HG02588 (cell line): ENCODE measurements at regions not wholly inside any gene's neighbourhood (a gene's known extent, or its start where the extent isn't known, plus 50 kb on each side); places are given as distances from the start of the nearest gene placed in this dataset.
"Not testable (repeated sequence)": the region's sequence is repeated elsewhere in the genome, so short reads cannot be mapped to it uniquely, and the experiment has no call there.

Experiments
- ATAC-seq: cut with Tn5 transposase; IDR thresholded peaks from one replicate; pipeline ENCODE4 v1.9.1; 2021; ENCODE audit warnings: mild to moderate bottlenecking, moderate library complexity; ENCODE audit not compliant: unreplicated experiment

DNA sequence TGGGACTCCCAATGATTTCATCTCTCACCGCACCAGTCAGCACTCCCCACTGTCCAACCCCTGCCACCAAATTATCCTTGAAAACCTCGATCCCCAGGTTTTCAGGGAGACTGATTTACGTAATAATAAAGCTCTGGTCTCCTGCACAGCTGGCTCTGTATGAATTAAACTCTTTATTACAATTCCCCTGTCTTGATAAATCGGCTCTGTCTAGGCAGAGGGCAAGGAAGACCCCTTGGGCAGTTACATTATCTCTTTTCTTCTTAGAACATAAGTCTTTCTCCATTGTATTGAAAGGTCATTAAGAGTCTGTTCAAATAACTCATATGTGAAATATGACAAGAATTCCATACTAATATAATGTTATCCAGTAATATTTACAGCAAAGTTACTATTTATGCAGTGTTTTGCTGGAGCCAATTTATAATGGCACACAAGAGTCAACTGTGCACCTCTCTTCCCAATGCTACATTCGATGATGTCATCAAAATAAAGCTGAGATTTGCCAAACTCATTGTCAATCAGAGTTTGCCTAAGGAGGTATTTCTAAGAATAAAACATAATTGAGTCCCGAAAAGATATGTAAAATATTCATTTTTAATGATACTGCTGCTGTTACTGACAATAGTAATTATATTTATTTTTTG is 1297.2 kb upstream of the LRRTM3 start:
- no peak for ATAC-seq

DNA sequence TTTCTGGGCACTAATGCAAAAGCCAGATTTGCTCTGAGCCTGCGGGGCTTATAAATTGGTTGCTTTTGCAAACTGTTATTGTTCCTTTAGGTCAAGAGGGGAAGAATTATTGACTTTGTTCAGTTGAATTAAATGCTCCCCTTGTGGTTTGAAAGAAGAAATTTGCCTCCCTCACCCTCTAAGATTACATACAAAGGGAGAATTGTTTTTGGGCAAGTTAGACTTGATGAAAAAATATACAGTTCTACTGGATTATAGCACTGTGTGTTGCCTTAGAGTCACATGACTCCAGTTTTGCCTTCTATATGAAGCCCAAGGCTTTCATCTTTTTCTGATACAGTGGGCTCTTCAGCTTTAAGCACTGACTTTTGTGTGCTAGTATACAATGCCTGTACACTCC is 1265.8 kb upstream of the LRRTM3 start:
- ATAC-seq = no peak

DNA sequence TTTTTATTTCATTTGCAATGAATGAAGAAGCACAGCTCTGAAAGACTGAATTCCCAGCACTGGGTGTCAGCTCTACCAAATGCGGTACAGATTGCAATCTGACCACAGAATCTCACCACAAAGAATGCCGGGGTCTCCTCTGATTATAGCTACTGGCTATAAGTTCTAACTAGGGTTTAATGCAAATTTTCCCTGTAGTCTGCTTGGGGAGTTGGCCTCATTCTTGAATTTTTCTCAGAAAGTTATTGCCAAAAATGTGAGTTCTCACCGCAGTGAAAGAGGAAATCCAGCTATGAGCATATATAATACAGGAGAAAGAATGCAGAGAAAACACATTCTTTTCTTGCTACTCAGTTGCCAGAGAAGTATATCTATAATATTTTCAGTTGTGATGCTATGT is 1255.7 kb upstream of the LRRTM3 start:
- ATAC-seq = no peak

GRCh38 chr10:65670596-65670995 is 1255.2 kb upstream of the LRRTM3 start:
- not testable (repeated sequence) for ATAC-seq

DNA sequence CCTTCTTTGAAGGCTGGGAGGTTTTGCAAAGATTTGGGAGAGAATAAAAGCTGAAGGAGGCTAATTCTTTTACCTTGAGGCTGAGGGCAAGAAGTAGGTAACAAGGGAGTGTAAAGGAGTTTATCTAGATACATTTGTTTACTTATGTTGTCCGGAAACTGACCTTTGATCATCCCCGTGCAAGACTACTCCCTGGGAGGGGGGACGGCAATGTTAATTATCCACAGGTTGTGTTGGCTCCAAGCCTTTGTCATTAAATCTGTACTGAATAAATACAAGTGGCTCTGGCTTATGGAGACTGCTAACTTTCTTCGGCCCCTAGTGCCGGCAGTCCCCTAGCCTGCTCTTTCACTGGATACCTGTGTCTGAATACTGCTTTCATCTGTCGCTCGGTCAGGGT is 1250.6 kb upstream of the LRRTM3 start:
- ATAC-seq = no peak

- ATAC-seq = no peak
Observed at GRCh38 chr10:65684896-65685295, 1240.9 kb upstream of the LRRTM3 start.

- ATAC-seq = no peak
Observed at GRCh38 chr10:65701168-65701776, 1224.6 kb upstream of the LRRTM3 start.

DNA sequence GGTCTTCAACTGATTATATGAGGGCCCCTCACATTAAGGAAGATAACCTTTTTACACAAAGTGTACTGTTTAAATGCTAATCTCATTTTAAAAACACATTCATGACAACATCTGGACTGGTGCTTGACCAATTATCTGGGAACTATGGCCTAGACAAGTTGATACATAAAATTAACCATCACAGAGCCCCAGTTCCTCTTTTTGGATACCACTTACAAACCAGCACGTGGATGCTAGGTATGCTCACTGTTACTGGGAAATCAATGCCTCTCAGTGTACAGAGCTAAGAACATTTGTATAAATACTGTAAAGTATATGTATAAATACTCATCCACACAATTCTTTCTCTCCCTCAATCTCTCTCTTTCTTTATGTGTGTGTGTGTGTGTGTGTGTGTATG is 1217.8 kb upstream of the LRRTM3 start:
- ATAC-seq = no peak

DNA sequence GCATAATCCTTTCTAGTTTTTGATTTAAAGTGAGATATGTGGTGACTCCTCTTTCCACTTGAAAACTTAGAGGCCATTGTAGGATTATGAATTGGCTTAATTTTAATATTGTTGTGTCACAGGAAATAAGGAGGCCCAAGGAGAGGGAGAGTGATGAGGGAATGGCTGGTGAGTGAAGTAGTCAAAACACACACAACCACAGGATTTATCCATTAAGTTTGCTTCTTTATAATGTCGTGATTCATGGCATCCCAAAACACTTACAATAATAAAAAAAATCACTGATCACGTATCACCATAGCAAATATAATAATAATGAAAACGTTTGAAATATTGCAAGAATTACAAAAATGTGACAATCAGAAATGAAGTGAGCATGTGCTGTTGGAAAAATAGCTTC is 1215.5 kb upstream of the LRRTM3 start:
- ATAC-seq = no peak

- ATAC-seq = no peak
Observed at GRCh38 chr10:65719790-65720189, 1206.0 kb upstream of the LRRTM3 start.

DNA sequence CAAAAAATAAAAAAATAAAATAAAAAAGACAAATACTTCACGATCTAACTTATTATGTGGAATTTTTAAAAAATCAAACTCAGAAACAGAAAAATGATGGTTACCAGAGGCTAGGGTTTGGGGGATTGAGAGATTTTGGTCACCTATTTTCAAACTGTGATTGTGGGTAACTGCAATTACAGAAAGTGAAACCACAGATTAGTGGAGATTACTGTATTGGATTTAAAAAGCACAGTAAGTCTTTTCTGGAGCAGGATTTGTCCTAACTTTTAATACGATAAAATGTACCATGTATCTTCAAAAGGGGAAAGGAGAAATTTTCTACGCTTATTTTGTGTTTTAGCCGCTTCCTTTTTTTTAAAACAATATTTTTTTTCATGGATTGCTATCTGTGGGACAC is 1204.9 kb upstream of the LRRTM3 start:
- ATAC-seq = no peak

DNA sequence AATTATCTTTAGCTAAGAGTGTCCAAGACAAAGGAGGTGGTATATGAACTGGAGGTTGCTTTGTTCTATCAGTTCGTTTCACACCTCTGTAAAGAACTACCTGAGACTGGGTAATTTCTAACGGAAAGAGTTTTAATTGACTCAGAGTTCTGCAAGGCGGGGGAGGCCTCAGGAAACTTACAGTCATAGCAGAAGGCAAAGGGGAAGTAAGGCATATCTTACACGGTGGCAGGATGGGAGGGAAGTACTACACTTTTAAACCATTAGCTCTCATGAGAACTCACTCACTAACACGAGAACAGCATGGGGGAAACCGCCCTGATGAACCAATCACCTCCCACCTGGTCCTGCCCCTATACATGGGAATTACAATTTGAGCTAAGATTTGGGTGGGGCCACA is 1202.3 kb upstream of the LRRTM3 start:
- no peak for ATAC-seq

DNA sequence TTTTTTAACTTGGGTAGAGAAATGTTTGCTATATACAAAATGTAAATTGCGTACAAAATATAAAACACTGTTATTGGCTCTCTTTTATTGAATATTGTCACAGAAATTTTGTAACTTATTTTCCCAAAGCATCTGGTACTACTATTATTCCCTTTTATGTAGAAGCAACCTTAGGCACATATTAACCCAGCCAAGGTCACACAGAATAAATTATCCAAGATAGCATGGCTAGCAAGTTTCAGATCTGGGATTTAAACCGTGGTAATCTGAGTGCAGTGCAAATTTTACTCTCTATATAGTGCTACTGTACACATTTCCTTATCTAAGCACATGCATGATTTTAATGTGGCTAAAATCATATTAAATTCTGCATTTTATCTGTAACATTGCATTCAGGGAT is 1190.5 kb upstream of the LRRTM3 start:
- ATAC-seq = no peak

- no peak for ATAC-seq
Observed at GRCh38 chr10:65742906-65743305, 1182.9 kb upstream of the LRRTM3 start.

DNA sequence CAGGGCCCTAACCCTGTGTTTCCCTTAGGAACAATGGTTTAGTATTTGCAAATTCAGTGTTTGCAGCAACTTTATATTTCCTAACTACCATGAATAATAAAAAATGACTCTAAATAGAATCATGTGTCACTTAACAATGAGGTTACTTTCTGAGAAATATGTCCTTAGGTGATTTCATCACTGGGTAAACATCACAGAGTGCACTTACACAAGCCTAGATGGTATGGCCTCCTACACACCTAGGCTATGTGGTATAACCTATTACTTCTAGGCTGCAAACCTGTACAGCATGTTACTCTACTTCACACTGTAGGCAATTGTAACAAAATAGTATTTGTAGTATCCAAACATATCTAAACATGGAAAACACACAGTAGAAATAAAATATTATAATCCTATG is 1174.6 kb upstream of the LRRTM3 start:
- no peak for ATAC-seq

- ATAC-seq = no peak
Observed at GRCh38 chr10:65751896-65752295, 1173.9 kb upstream of the LRRTM3 start.

GRCh38 chr10:65753532-65753931 is 1172.3 kb upstream of the LRRTM3 start:
- no peak for ATAC-seq

DNA sequence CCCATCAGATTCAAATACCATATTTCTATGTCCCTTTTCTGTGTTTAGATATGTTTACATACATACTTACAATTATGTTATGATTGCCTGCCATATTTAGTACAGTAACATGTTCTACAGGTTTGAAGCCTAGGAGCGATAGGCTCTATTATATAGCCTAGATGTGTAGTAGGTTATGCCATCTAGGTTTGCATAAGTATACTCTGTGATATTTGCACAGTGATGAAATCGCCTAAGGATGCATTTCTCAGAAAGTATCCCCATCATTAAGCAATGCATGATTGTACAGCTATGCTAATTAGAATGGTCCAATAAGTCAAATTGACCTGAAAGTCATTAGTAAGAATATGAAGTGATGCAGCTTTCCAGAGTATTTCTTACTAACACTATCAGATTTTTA is 1171.7 kb upstream of the LRRTM3 start:
- ATAC-seq = no peak

DNA sequence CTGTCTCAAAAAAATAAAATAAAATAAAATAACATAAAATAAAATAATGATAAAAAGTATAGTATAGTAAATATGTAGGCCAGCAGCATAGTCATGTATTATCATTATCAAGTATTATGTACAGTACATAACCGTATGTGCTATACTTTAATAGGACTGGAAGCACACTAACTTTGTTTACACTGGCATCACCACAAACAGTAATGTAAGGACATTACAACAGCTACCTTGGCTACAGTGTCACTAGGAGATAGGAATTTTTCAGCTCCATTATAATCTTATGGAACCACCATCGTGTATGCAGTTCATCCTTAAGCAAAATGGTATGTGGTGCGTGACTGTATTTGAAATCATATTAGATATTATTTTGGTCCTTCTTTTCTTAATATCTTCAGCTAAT is 1163.5 kb upstream of the LRRTM3 start:
- no peak for ATAC-seq

- no peak for ATAC-seq
Observed at GRCh38 chr10:65765006-65765541, 1160.8 kb upstream of the LRRTM3 start.

- ATAC-seq = no peak
Observed at GRCh38 chr10:65769828-65770227, 1156.0 kb upstream of the LRRTM3 start.

DNA sequence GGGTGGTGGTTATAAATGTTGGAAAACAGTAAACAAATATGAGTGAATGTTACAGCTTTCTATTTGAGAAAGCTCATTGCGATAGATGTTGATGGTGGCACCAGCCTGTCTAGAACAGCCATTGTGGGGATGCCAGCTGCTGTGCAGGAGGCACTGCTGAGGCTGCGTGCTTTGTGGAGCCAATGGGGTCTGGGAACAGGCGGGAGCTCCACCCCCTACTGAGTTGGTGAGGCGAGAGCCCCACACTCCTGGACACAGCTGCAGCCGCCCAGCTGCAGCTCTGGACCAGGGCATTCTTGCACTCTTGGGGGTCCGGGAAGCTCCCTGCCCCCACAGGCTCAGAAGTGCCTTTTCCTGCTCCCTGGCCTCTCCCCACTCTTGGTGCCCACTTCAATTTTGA is 1147.1 kb upstream of the LRRTM3 start:
- ATAC-seq = no peak

- no peak for ATAC-seq
Observed at GRCh38 chr10:65779985-65780384, 1145.9 kb upstream of the LRRTM3 start.
